AG10803 (cell line): ENCODE measurements at regions not wholly inside any gene's neighbourhood (a gene's known extent, or its start where the extent isn't known, plus 50 kb on each side); places are given as distances from the start of the nearest gene placed in this dataset.

Source experiments
- DNase-seq: peaks from one replicate; pipeline ENCODE4 v3.0.0; 2010; ENCODE audit warnings: low read depth
- H3K4me3 ChIP-seq: 2 replicates; pipeline ENCODE4 v1.5.1; 2011; ENCODE audit warnings: mild to moderate bottlenecking, low read length, control low read depth
- TF ChIP-seq, protein P1 (sequence below): conservative IDR thresholded peaks from 2 replicates; pipeline ENCODE4 v1.5.1; 2011; ENCODE audit warnings: mild to moderate bottlenecking, low read length, control low read depth, inconsistent platforms

DNA sequence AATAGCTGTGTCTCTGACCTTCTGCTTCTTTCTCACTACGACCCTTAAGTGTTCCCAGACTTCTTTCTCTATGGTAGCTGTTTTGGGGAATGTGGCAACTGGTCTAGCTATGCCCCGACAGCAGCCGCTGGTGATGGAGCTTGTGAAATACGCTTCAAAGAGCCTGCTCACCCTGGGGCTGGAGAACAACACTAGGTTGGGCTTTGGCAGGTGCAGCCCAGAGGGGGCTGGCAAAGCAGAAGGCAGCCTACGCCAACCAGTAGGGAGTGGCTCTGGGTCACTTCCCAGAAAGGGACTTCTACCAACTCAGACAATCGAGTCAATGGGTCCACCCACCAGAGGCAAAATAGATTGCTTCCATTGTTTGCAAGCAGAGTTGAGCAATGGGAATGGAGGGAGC is 262.8 kb downstream of the LMO4 start:
- no peak for DNase-seq
- TF ChIP-seq, protein P1, sequence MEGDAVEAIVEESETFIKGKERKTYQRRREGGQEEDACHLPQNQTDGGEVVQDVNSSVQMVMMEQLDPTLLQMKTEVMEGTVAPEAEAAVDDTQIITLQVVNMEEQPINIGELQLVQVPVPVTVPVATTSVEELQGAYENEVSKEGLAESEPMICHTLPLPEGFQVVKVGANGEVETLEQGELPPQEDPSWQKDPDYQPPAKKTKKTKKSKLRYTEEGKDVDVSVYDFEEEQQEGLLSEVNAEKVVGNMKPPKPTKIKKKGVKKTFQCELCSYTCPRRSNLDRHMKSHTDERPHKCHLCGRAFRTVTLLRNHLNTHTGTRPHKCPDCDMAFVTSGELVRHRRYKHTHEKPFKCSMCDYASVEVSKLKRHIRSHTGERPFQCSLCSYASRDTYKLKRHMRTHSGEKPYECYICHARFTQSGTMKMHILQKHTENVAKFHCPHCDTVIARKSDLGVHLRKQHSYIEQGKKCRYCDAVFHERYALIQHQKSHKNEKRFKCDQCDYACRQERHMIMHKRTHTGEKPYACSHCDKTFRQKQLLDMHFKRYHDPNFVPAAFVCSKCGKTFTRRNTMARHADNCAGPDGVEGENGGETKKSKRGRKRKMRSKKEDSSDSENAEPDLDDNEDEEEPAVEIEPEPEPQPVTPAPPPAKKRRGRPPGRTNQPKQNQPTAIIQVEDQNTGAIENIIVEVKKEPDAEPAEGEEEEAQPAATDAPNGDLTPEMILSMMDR = no peak
- H3K4me3 ChIP-seq = no peak overlapping the region

- no peak for DNase-seq
- no peak overlapping the region for H3K4me3 ChIP-seq
- TF ChIP-seq, protein P1 = no peak
These were observed 263.5 kb downstream of the LMO4 start for GRCh38 chr1:87592156-87592555.

DNA sequence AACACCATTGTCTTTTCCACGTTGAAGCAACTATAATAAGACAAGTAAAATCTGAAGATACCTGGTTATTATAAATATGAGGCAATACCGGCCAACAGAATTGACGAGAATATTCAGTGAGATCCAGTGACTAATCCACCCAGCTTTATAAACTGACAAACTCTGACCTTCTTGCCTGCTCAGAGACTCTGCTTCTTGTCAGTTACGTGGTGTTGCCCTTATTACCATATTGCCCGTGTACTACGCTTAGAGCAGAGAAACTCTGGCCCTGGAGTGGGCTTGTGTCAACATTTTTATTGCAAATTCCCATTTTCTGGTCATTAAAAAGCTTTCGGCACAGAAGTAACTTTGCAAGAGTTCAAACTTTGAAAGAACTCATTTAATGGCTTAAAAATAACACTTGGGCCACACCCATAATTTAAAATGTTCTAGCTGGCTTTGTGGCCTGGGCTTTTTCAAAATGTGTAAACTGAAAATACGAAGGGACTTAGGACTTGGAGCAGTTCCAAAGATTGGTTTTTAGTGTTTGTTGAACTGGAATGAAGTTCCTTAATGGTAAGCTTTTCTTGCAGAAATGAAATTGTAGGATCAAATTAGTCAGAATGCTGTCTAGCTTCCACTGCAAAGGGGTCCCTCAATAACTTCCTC is 266.2 kb downstream of the LMO4 start:
- TF ChIP-seq, protein P1 = no peak
- no peak for DNase-seq
- no peak overlapping the region for H3K4me3 ChIP-seq

GRCh38 chr1:87595384-87595781 is 266.7 kb downstream of the LMO4 start:
- DNase-seq = no peak
- TF ChIP-seq, protein P1 = no peak
- H3K4me3 ChIP-seq = no peak overlapping the region

DNA sequence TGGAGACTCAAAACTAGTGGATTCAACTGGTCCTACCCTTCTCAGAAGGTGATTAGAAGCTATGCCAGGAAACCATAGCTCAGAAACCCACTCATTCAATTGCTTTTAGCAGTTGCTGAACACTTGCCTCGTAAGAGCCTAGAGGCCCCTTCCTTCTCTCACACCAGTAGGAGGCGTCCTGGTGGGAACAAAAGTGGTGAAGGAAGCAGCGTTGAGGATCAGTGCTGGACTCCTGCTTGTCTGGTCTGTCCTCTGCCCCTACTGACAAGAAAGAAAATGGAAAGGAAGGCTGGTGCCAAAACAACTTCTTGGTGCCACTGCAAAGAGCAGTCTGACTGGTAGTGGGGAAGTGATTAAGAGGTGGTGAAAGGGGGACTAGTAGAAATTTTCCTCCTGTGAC is 269.7 kb downstream of the LMO4 start:
- TF ChIP-seq, protein P1 = no peak
- no peak overlapping the region for H3K4me3 ChIP-seq
- DNase-seq = no peak

DNA sequence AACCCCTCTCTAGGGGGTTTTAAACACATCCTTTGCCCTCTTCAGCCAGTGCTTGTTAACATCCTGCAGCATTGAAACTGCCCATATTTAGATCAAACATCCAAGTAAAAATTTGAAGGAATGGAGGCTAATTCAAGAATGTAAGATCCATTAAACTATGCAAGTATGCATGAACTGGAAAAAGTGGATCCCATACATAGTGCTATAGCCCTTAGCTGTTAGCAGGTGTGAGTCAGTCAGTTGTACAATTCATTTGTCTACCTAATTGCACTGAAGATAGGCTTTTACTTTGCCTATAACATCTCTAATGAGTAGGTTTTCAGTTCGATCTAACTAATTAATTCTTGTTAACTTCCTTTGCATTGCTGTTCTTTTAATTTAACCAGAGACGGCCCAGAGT is 270.9 kb downstream of the LMO4 start:
- DNase-seq = no peak

More for the DNA sequence above, 270.9 kb downstream of the LMO4 start:
- H3K4me3 ChIP-seq = no peak overlapping the region
- TF ChIP-seq, protein P1 = no peak
